ENCODE measurements at regions not wholly inside any gene's neighbourhood (a gene's known extent, or its start where the extent isn't known, plus 50 kb on each side); places are given as distances from the start of the nearest gene placed in this dataset.

GRCh38 chr10:52994370-52994769 is 221.8 kb upstream of the MBL2 start:
- no peak for TF ChIP-seq CTCF (IDR thresholded peaks at IDR 0.05; ENCODE audit: borderline replicate concordance, insufficient read depth, low read depth, low read length)
- no peak overlapping the region for H3K4me3 ChIP-seq (ENCODE audit: low read depth, low read length)

- no peak for TF ChIP-seq CTCF (IDR thresholded peaks at IDR 0.05; ENCODE audit: borderline replicate concordance, insufficient read depth, low read depth, low read length)
Observed at GRCh38 chr10:52993109-52993508, 220.5 kb upstream of the MBL2 start.

GRCh38 chr10:52992567-52992966 is 220.0 kb upstream of the MBL2 start:
- TF ChIP-seq CTCF (IDR thresholded peaks at IDR 0.05; ENCODE audit: borderline replicate concordance, insufficient read depth, low read depth, low read length): no peak
- no peak overlapping the region for H3K4me3 ChIP-seq (ENCODE audit: low read depth, low read length)

More at GRCh38 chr10:52993109-52993508, 220.5 kb upstream of the MBL2 start:
- no peak overlapping the region for H3K4me3 ChIP-seq (ENCODE audit: low read depth, low read length)

DNA sequence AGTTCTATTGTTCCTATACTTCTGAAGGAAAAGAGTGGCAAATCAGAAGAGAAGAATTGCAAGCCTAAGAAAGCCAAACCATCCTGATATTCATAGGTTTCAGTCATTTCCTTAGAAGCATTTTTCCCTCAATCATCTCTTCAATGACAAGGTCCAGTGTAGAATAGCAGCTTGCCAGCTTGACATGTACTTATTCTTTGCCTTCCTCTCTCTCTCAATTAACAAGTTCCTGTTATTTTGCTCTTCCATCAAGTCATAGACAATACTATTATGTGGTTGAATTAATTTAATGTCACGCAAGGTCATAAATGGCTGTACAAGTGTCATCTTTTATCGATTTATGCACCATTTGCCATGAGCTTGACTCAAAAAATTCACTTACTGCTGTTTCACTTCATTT is 216.3 kb upstream of the MBL2 start:
- no peak for TF ChIP-seq CTCF (IDR thresholded peaks at IDR 0.05; ENCODE audit: borderline replicate concordance, insufficient read depth, low read depth, low read length)
- H3K4me3 ChIP-seq (ENCODE audit: low read depth, low read length): no peak overlapping the region

- no peak overlapping the region for H3K4me3 ChIP-seq (ENCODE audit: low read depth, low read length)
- no peak for TF ChIP-seq CTCF (IDR thresholded peaks at IDR 0.05; ENCODE audit: borderline replicate concordance, insufficient read depth, low read depth, low read length)
Observed at GRCh38 chr10:52986125-52986524, 213.5 kb upstream of the MBL2 start.

DNA sequence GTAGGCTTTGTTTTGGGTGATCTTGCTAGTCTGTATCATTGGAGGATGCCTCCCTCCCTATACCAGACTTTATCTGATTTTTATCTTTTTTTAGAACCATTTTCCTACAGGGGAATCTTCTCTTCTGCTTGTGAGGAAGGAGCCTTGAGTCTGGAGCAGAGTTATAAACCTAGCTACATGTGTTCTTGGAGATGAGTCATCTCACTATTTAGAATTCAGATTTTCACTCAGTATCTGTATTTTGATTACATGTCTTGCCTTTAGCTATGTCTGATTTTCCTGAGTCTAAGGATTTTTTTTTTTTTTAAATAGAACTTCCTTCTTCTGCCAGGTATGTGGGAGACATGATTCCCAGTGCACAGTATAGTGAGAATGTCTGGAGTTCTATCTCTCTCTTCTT is 211.6 kb upstream of the MBL2 start:
- H3K4me3 ChIP-seq (ENCODE audit: low read depth, low read length): no peak overlapping the region
- no peak for TF ChIP-seq CTCF (IDR thresholded peaks at IDR 0.05; ENCODE audit: borderline replicate concordance, insufficient read depth, low read depth, low read length)

- TF ChIP-seq CTCF (IDR thresholded peaks at IDR 0.05; ENCODE audit: borderline replicate concordance, insufficient read depth, low read depth, low read length): no peak
- no peak overlapping the region for H3K4me3 ChIP-seq (ENCODE audit: low read depth, low read length)
Observed at GRCh38 chr10:52979295-52979990, 206.9 kb upstream of the MBL2 start.
